IMR-90 (cell line): ENCODE measurements at regions not wholly inside any gene's neighbourhood (a gene's known extent, or its start where the extent isn't known, plus 50 kb on each side); places are given as distances from the start of the nearest gene placed in this dataset.

Source experiments
- ATAC-seq: fragments of 200-7000 bp; cut with Tn5 transposase; 2 replicates; pipeline ENCODE4 v1.9.1; 2020; ENCODE audit warnings: low read depth, mild to moderate bottlenecking, moderate library complexity
- BruUV-seq: library from RNA; stranded (reverse); fragments of 400-500 nt; replicated peaks from 2 replicates; lab custom pipeline; 2021; lab: Mats Ljungman, UMichigan
- CTCF ChIA-PET: fragments of 300-600 bp; formaldehyde crosslinking; extraction: SDS; loops from one replicate; lab custom pipeline; 2021; ENCODE audit warnings: antibody characterized with exemption; lab: Yijun Ruan, JAX
- POLR2A ChIA-PET: fragments of 300-600 bp; sonication (Branson Sonifier 250); formaldehyde crosslinking; loops from one replicate; lab custom pipeline; 2022; ENCODE audit warnings: antibody characterized with exemption; ENCODE audit not compliant: unreplicated experiment; lab: Charles Lee
- DNase-seq: peaks from one replicate; pipeline ENCODE4 v3.0.0; 2013
- H2AFZ ChIP-seq: replicated peaks from 2 replicates; pipeline ENCODE3; 2013; ENCODE audit warnings: low read length, mild to moderate bottlenecking; ENCODE audit not compliant: poor library complexity
- H2AK5ac ChIP-seq: 2 replicates; pipeline ENCODE4 v1.6.1; 2013; ENCODE audit warnings: low read depth, low read length, inconsistent platforms
- H2AK9ac ChIP-seq: replicated peaks from 2 replicates; pipeline ENCODE3; 2013; ENCODE audit warnings: mild to moderate bottlenecking, low read depth, low read length, moderate library complexity; ENCODE audit not compliant: poor library complexity
- H2BK120ac ChIP-seq: 2 replicates; pipeline ENCODE4 v1.6.1; 2013; ENCODE audit warnings: low read depth, low read length, inconsistent platforms
- H2BK15ac ChIP-seq: 3 replicates; pipeline ENCODE4 v1.6.1; 2013; ENCODE audit warnings: low read depth, low read length, inconsistent platforms
- H2BK20ac ChIP-seq: 2 replicates; pipeline ENCODE4 v1.6.1; 2013; ENCODE audit warnings: low read depth, mild to moderate bottlenecking, inconsistent platforms, low read length, moderate library complexity
- H2BK5ac ChIP-seq: 2 replicates; pipeline ENCODE4 v1.6.1; 2013; ENCODE audit warnings: mild to moderate bottlenecking, low read depth, low read length, inconsistent platforms; ENCODE audit not compliant: poor library complexity, severe bottlenecking
- H3K14ac ChIP-seq: replicated peaks from 2 replicates; pipeline ENCODE4 v1.6.1; 2013; ENCODE audit warnings: low read depth, low read length, inconsistent platforms
- H3K18ac ChIP-seq: 2 replicates; pipeline ENCODE4 v1.6.1; 2013; ENCODE audit warnings: low read depth, low read length, control low read depth
- H3K23ac ChIP-seq: 2 replicates; pipeline ENCODE4 v1.6.1; 2013; ENCODE audit warnings: low read depth, low read length, inconsistent platforms
- H3K27ac ChIP-seq: 2 replicates; pipeline ENCODE4 v1.5.1; 2013; ENCODE audit warnings: mild to moderate bottlenecking, control low read depth, low read length; ENCODE audit not compliant: insufficient read depth
- H3K27me3 ChIP-seq: 2 replicates; pipeline ENCODE4 v1.6.1; 2013; ENCODE audit warnings: low read length; ENCODE audit not compliant: control insufficient read depth, insufficient read depth
- H3K36me3 ChIP-seq: 2 replicates; pipeline ENCODE4 v1.6.1; 2013; ENCODE audit warnings: low read length, mixed read lengths; ENCODE audit not compliant: control insufficient read depth, insufficient read depth
- H3K4ac ChIP-seq: 2 replicates; pipeline ENCODE4 v1.6.1; 2013; ENCODE audit warnings: low read depth, low read length, inconsistent platforms
- H3K4me1 ChIP-seq: 2 replicates; pipeline ENCODE4 v1.6.1; 2013; ENCODE audit warnings: low read length, mixed read lengths; ENCODE audit not compliant: control insufficient read depth, insufficient read depth
- H3K4me2 ChIP-seq: 2 replicates; pipeline ENCODE4 v1.6.1; 2013; ENCODE audit warnings: low read depth, mild to moderate bottlenecking, control low read depth, low read length, moderate library complexity
- H3K4me3 ChIP-seq: 2 replicates; pipeline ENCODE4 v1.5.1; 2013; ENCODE audit warnings: low read depth, mild to moderate bottlenecking, control low read depth, low read length, moderate library complexity; ENCODE audit not compliant: insufficient read depth
- H3K56ac ChIP-seq: 2 replicates; pipeline ENCODE4 v1.6.1; 2013; ENCODE audit warnings: low read length, inconsistent platforms; ENCODE audit not compliant: insufficient read depth; ENCODE audit errors: extremely low read depth
- H3K79me1 ChIP-seq, 2 experiments: 2 replicates each; pipeline ENCODE4 v1.6.1; 2013; ENCODE audit warnings: low read length in 2 of 2, inconsistent platforms in 1 of 2, low read depth in 1 of 2
- H3K9ac ChIP-seq: 2 replicates; pipeline ENCODE4 v1.6.1; 2013; ENCODE audit warnings: low read depth, low read length, control low read depth
- H3K9me1 ChIP-seq: 2 replicates; pipeline ENCODE4 v1.6.1; 2013; ENCODE audit warnings: low read length, inconsistent platforms; ENCODE audit not compliant: insufficient read depth
- H3K9me3 ChIP-seq: 2 replicates; pipeline ENCODE4 v1.6.1; 2013; ENCODE audit warnings: low read length; ENCODE audit not compliant: control insufficient read depth, insufficient read depth
- H4K20me1 ChIP-seq: 2 replicates; pipeline ENCODE4 v1.6.1; 2013; ENCODE audit warnings: low read length, inconsistent platforms; ENCODE audit not compliant: insufficient read depth
- H4K5ac ChIP-seq: 2 replicates; pipeline ENCODE4 v1.6.1; 2013; ENCODE audit warnings: mild to moderate bottlenecking, low read depth, low read length, control low read depth
- H4K8ac ChIP-seq, 2 experiments: 2 replicates each; pipeline ENCODE4 v1.6.1; 2013; ENCODE audit warnings: low read depth in 2 of 2, low read length in 2 of 2, control low read depth in 1 of 2, inconsistent platforms in 1 of 2
- H4K91ac ChIP-seq: 2 replicates; pipeline ENCODE4 v1.6.1; 2013; ENCODE audit warnings: low read depth, low read length, inconsistent platforms; ENCODE audit not compliant: insufficient read depth
- ELK1 ChIP-seq: fragments of 150-350 bp; IDR thresholded peaks from 2 replicates; pipeline ENCODE4 v1.6.1; 2016; ENCODE audit warnings: low read depth, mild to moderate bottlenecking, low read length, moderate library complexity, borderline replicate concordance
- FOS ChIP-seq: fragments of 150-350 bp; IDR thresholded peaks from 2 replicates; pipeline ENCODE4 v1.6.1; 2016; ENCODE audit warnings: low read depth, low read length
- WGBS, 2 experiments: methylation state at CpG; one replicate each; pipeline versions ENCODE4 v1.1.5 to v1.1.7; 2013; ENCODE audit warnings: missing lambda C conversion rate in 2 of 2; ENCODE audit not compliant: insufficient read length in 1 of 2; ENCODE audit errors: extremely low coverage in 2 of 2; 5-methylcytosine and 5-hydroxymethylcytosine counted together
- dilution Hi-C: fragments of 300-500 bp; cut with HindIII; formaldehyde crosslinking; loops from one replicate; pipeline ENCODE4 v1.14.3; 2018; ENCODE audit warnings: low sequenced_read_pairs; ENCODE audit not compliant: unreplicated experiment
- in situ Hi-C: fragments of 300-500 bp; cut with MboI; formaldehyde crosslinking; loops from 3 replicates; pipeline ENCODE4 v1.14.3; 2019; ENCODE audit warnings: low sequenced_read_pairs, inconsistent platforms, mixed read lengths
- intact Hi-C: fragments of 100-400 bp; cut with micrococcal nuclease; formaldehyde crosslinking; loops from 2 replicates; pipeline ENCODE4 v1.10.0; 2022

GRCh38 chr9:16211946-16212345 lies 658.5 kb downstream of the BNC2 start:
- no peak overlapping the region for H3K4me3 ChIP-seq
- WGBS, 2 experiments: no CpG with 5 or more reads among the region's 3 CpGs
- peaks cover 16% of the 10 kb centered on the region for H3K4me1 ChIP-seq
- H2AK9ac ChIP-seq: no peak overlapping the region
- TF ChIP-seq ELK1 (no peak), FOS (no peak)
- H4K5ac ChIP-seq: no peak overlapping the region; the same call in 1 of the 2 replicates
- no peak overlapping the region for H3K4ac ChIP-seq
- no peak overlapping the region for H3K14ac ChIP-seq
- no peaks in the 10 kb centered on the region; the same call in 1 of the 2 replicates for H4K20me1 ChIP-seq
- ChIA-PET POLR2A (no interaction called here), CTCF (interaction anchor here (1.8 kb wide), 1 partner anchor 9 kb away, joined by 6 read pairs; no protein-coding TSS in a partner anchor)
- no peak overlapping the region for H4K91ac ChIP-seq
- BruUV-seq: no TSS peak
- no peaks in the 10 kb centered on the region for H3K9me3 ChIP-seq
- no peaks in the 10 kb centered on the region for H3K79me1 ChIP-seq
- no peak for DNase-seq
- H4K8ac ChIP-seq: no peak overlapping the region
- peak overlapping the region; percentile 9; the same call in 1 of the 2 replicates for H2BK120ac ChIP-seq
- H3K4me2 ChIP-seq: no peak overlapping the region
- H2AK5ac ChIP-seq: peak overlapping the region; percentile 37; the same call in 1 of the 2 replicates
- peaks cover 9% of the 10 kb centered on the region for H3K9me1 ChIP-seq
- in situ Hi-C loops: no loop called here
- no peak for ATAC-seq
- intact Hi-C loops: no loop called here
- no peaks in the 10 kb centered on the region for H3K36me3 ChIP-seq
- no peak overlapping the region for H2BK15ac ChIP-seq
- H3K23ac ChIP-seq: no peak overlapping the region
- no peak overlapping the region for H3K9ac ChIP-seq
- no peak overlapping the region for H3K56ac ChIP-seq
- H2AFZ ChIP-seq: no peak overlapping the region
- H2BK20ac ChIP-seq: peak overlapping the region; percentile 35; the same call in 1 of the 2 replicates
- H3K18ac ChIP-seq: peak overlapping the region; percentile 39
- dilution Hi-C loops: no loop called here
- H2BK5ac ChIP-seq: no peak overlapping the region
- H3K27me3 ChIP-seq: no peaks in the 10 kb centered on the region
- H3K27ac ChIP-seq: no peak overlapping the region
